AG09309 (cell line): ENCODE measurements at regions not wholly inside any gene's neighbourhood (a gene's known extent, or its start where the extent isn't known, plus 50 kb on each side); places are given as distances from the start of the nearest gene placed in this dataset.

Source experiments
- DNase-seq: peaks from one replicate; pipeline ENCODE4 v3.0.0-alpha.2; 2010; ENCODE audit warnings: low read depth
- H3K4me3 ChIP-seq: 2 replicates; pipeline ENCODE4 v1.5.1; 2011; ENCODE audit warnings: mild to moderate bottlenecking, low read depth, low read length, moderate library complexity; ENCODE audit not compliant: control insufficient read depth
- TF ChIP-seq, protein P1 (sequence below): IDR thresholded peaks from 2 replicates; pipeline ENCODE4 v1.5.1; 2011; ENCODE audit warnings: mild to moderate bottlenecking, low read depth, low read length, inconsistent platforms; ENCODE audit not compliant: insufficient read depth, control insufficient read depth; ENCODE audit errors: missing control alignments

DNA sequence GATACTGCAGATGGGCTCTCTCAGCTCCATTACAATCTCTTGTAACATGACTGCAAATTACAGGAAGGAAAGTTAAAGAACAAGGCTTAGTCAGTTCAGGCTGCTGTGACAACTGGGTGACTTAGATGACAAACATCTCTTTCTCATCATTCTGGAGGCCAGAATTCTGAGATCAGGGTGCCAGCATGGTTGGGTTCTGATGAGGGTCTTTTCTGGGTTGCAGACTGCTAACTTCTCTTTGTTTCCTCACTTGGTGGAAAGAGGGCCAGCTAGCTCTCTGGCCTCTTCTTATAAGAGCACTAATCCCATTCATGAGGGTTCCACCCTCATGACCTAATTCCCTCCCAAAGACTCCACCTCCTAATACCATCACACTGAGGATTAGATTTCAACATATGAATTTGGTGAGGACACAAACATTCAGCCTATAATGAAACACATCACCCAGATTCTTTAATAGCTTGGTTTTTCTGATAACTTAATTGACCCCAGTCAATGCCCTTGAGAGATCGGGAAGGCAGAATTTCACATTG lies 73.6 kb upstream of the MAMDC2 start:
- TF ChIP-seq, protein P1, sequence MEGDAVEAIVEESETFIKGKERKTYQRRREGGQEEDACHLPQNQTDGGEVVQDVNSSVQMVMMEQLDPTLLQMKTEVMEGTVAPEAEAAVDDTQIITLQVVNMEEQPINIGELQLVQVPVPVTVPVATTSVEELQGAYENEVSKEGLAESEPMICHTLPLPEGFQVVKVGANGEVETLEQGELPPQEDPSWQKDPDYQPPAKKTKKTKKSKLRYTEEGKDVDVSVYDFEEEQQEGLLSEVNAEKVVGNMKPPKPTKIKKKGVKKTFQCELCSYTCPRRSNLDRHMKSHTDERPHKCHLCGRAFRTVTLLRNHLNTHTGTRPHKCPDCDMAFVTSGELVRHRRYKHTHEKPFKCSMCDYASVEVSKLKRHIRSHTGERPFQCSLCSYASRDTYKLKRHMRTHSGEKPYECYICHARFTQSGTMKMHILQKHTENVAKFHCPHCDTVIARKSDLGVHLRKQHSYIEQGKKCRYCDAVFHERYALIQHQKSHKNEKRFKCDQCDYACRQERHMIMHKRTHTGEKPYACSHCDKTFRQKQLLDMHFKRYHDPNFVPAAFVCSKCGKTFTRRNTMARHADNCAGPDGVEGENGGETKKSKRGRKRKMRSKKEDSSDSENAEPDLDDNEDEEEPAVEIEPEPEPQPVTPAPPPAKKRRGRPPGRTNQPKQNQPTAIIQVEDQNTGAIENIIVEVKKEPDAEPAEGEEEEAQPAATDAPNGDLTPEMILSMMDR, result no peak
- DNase-seq, result no peak
- H3K4me3 ChIP-seq, result no peak overlapping the region

DNA sequence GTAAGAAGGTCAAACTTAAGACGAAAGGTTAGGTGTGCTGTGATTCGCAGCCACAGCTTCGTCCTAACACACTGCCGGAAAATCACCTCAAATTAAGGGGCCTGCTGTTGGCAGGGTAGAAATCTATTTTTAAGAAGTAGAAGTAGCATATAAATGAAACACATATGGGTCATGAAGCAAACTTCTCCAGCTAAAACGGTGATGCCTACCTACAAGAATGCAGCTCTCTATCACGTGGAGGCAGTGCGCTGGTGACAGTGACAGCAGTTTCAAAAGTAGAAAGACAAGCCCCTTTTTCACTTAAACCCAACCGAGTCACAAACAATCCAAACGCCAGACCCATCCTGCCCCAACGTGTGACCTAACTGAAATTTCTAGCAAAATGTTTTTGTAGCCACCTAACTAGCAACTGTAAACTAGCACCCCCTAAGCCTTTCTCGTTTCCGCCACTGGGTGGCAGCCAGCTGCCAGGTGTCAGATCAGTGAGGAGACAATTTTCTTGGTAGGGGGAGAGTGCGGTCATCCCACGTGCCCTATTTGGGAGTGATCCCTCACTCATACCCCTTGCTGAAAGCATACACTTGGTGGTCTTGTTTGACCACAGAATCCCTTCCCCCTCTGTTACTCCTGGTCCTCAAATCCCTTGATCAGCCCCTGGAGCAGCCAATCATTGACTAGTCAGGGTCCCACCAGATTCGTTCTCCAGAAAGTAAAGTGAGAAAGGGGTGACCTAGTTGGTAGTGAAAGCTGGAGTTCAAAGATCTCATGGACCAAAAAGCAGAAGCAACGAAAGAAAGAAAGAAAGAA lies 71.8 kb upstream of the MAMDC2 start:
- DNase-seq, result peak; percentile 31
- TF ChIP-seq, protein P1, result peak; percentile 94
- H3K4me3 ChIP-seq, result no peak overlapping the region

DNA sequence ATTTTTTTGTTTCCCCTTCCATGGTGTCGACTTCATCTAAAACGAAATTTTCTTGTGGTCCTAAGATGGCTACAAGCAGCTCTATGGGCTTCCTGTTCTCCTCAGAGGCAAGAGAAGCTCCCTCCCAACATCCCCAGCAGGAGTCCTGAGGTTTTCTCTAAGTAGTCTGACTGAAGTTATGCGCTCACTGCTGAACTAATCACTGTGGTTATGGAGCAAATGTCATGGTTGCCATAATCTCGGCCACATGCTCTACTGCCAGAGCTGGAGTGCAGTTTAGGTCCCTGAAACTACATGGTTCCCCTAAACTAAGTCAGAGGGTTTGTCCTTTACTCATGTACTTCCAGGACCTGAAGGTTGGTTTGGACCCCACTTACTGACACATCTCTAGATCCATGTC lies 68.0 kb upstream of the MAMDC2 start:
- no peak overlapping the region for H3K4me3 ChIP-seq
- TF ChIP-seq, protein P1, result peak; percentile 11
- DNase-seq, result peak; percentile 46

DNA sequence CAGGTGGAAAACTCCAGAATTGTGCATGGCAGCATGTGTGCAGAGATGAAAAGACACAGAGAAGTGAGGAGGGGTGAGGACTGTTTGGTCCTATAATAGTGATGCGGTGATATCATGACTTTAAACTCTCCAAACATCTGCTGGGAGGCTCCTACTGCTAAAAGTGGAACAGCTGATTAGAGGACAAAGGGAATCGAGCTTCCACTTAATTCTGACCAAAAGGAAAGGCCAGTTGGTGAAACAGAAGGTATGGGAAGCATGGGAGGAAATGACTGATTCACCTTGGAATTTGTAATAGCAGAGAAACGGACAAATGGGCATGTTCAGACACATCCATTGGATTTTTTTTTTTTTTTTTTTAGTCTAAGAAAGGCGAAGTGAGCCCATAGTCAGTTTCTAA lies 67.5 kb upstream of the MAMDC2 start:
- TF ChIP-seq, protein P1, result no peak
- DNase-seq, result peak; percentile 67
- H3K4me3 ChIP-seq, result no peak overlapping the region

DNA sequence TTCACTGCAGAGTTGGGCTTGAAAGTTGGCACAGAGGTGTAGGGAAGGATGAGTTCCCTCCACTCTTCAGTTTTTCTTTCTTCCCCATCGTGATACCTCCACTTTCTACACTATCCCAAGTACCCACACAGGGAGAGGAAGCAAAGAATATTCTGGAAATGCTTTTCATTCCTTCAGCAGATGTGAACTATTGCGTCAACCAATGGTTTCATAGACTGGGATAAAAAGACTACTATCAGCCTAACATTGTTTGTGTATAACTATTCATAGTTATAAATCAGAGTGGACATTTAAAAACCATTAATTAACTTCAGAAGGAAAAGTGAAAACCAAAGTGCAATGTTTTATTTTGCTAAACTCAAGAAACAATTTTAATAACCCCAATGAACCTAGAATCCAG lies 63.6 kb upstream of the MAMDC2 start:
- TF ChIP-seq, protein P1, result no peak
- DNase-seq, result no peak
- H3K4me3 ChIP-seq, result no peak overlapping the region

DNA sequence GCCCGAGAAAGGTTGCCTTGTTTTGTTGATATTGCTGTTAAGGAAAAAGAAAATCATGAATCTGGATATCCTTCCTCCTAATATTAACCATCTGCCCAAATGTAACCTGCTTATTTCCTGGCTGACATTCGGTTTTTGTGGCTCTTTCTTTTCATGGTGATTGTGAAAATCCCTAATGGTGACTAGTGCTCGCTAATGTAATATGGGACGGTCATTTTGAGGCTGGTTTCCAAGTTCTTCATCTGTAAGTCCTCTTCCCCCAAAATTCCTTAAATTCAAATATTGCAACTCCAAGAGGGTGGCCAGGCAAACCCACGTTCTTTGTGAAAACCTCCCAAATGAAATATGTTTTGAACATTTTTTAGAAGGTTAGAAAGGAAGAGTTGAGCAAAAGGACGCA lies 63.1 kb upstream of the MAMDC2 start:
- TF ChIP-seq, protein P1, result no peak
- no peak overlapping the region for H3K4me3 ChIP-seq
- DNase-seq, result no peak
